PC-9 (cell line): ENCODE measurements at regions not wholly inside any gene's neighbourhood (a gene's known extent, or its start where the extent isn't known, plus 50 kb on each side); places are given as distances from the start of the nearest gene placed in this dataset.
A peak's percentile ranks its signal among the peaks of the same experiment; 100 is the strongest.

Experiments used
- BruUV-seq: library from RNA; stranded (reverse); fragments of 400-500 nt; replicated peaks from 2 replicates; lab custom pipeline; 2021; lab: Mats Ljungman, UMichigan
- CTCF ChIA-PET: fragments of 300-600 bp; sonication (Branson Sonifier 250); formaldehyde crosslinking; loops from one replicate; lab custom pipeline; 2022; ENCODE audit warnings: antibody characterized with exemption; lab: Charles Lee
- POLR2A ChIA-PET: fragments of 300-600 bp; sonication (Branson Sonifier 250); formaldehyde crosslinking; loops from one replicate; lab custom pipeline; 2022; ENCODE audit warnings: antibody characterized with exemption; ENCODE audit not compliant: unreplicated experiment; lab: Charles Lee
- DNase-seq, 2 experiments: peaks; one replicate each; pipeline versions ENCODE4 v3.0.0 to v3.0.0-alpha.2; 2015 to 2022; ENCODE audit warnings: mixed read lengths in 1 of 2
- H2AFZ ChIP-seq: fragments of 200-600 bp; sonication (generic); 2 replicates; pipeline ENCODE4 v1.8.1; 2017; ENCODE audit warnings: antibody characterized with exemption
- H3F3A ChIP-seq: fragments of 200-600 bp; sonication (generic); 2 replicates; pipeline ENCODE4 v1.8.1; 2017; ENCODE audit warnings: antibody characterized with exemption, mild to moderate bottlenecking, low read depth; ENCODE audit not compliant: insufficient read depth
- H3K27ac ChIP-seq: fragments of 200-600 bp; sonication (generic); 2 replicates; pipeline ENCODE4 v1.6.1; 2016; ENCODE audit warnings: mixed run types
- H3K27me3 ChIP-seq: fragments of 200-600 bp; sonication (generic); 2 replicates; pipeline ENCODE4 v1.6.1; 2016; ENCODE audit warnings: low read depth, mixed run types; ENCODE audit not compliant: insufficient read depth
- H3K36me3 ChIP-seq: fragments of 200-600 bp; sonication (generic); 2 replicates; pipeline ENCODE4 v1.6.1; 2016; ENCODE audit warnings: low read depth, mixed run types
- H3K4me1 ChIP-seq: fragments of 200-600 bp; sonication (generic); replicated peaks from 2 replicates; pipeline ENCODE4 v1.6.1; 2016; ENCODE audit warnings: mixed run types; ENCODE audit not compliant: insufficient read depth
- H3K4me2 ChIP-seq: fragments of 200-600 bp; sonication (generic); 2 replicates; pipeline ENCODE4 v1.6.1; 2017; ENCODE audit warnings: mixed run types
- H3K4me3 ChIP-seq: fragments of 200-600 bp; sonication (generic); 2 replicates; pipeline ENCODE4 v1.6.1; 2016; ENCODE audit warnings: mixed run types
- H3K79me2 ChIP-seq: fragments of 200-600 bp; sonication (generic); 2 replicates; pipeline ENCODE4 v1.6.1; 2017; ENCODE audit warnings: low read depth, mixed run types
- H3K9me2 ChIP-seq: fragments of 200-600 bp; sonication (generic); 2 replicates; pipeline ENCODE4 v1.8.1; 2017; ENCODE audit warnings: mild to moderate bottlenecking; ENCODE audit not compliant: insufficient read depth
- H3K9me3 ChIP-seq: fragments of 200-600 bp; sonication (generic); 2 replicates; pipeline ENCODE4 v1.8.1; 2016; ENCODE audit warnings: low read depth; ENCODE audit not compliant: insufficient read depth
- H4K20me1 ChIP-seq: fragments of 200-600 bp; sonication (generic); 2 replicates; pipeline ENCODE4 v1.8.1; 2017; ENCODE audit not compliant: insufficient read depth
- CTCF ChIP-seq: fragments of 200-600 bp; sonication (generic); conservative IDR thresholded peaks from 2 replicates; pipeline ENCODE4 v1.6.1; 2017; ENCODE audit warnings: mixed run types, antibody characterized with exemption, mild to moderate bottlenecking, moderate library complexity
- EZH2 ChIP-seq: fragments of 200-600 bp; sonication (generic); IDR thresholded peaks from 2 replicates; pipeline ENCODE4 v1.8.0; 2017; ENCODE audit warnings: antibody characterized with exemption, low read depth
- intact Hi-C: fragments of 100-400 bp; cut with micrococcal nuclease; formaldehyde crosslinking; loops from one replicate; pipeline ENCODE4 v1.10.0; 2022; ENCODE audit not compliant: unreplicated experiment

GRCh38 chr7:95684505-95684904, 87.8 kb upstream of the DYNC1I1 start:
- Histone ChIP-seq H3K79me2 (no peaks in the 10 kb centered on the region), H3K9me3 (no peaks in the 10 kb centered on the region), H3K36me3 (no peaks in the 10 kb centered on the region), H4K20me1 (no peaks in the 10 kb centered on the region), H3K27me3 (no peaks in the 10 kb centered on the region), H3K4me2 (no peak overlapping the region), H3K27ac (no peak overlapping the region), H3K4me1 (no peaks in the 10 kb centered on the region), H3K4me3 (no peak overlapping the region), H2AFZ (no peak overlapping the region), H3K9me2 (no peaks in the 10 kb centered on the region), H3F3A (no peaks in the 10 kb centered on the region)
- no TSS peak for BruUV-seq
- TF ChIP-seq EZH2 (no peak), CTCF (no peak)
- ChIA-PET POLR2A (no interaction called here), CTCF (interaction anchor here (1.1 to 2.5 kb wide), 4 partner anchors 76 to 173 kb away, joined by 4 to 18 read pairs (median 11); no protein-coding TSS in a partner anchor)
- no peak for DNase-seq
- intact Hi-C loops = loop anchor here (1.0 to 5.0 kb wide), 3 partner anchors 77 to 173 kb away; no protein-coding TSS in a partner anchor

- peak in 1 of 2 experiments; percentile 36 for DNase-seq
- ChIA-PET POLR2A (no interaction called here), CTCF (interaction anchor here (0.9 to 2.5 kb wide), 6 partner anchors 75 to 174 kb away, joined by 3 to 18 read pairs (median 9); no protein-coding TSS in a partner anchor)
- Histone ChIP-seq H3K4me3 (no peak overlapping the region), H3K36me3 (no peaks in the 10 kb centered on the region), H3F3A (no peaks in the 10 kb centered on the region), H3K79me2 (no peaks in the 10 kb centered on the region), H3K9me2 (no peaks in the 10 kb centered on the region), H3K4me2 (no peak overlapping the region), H3K27ac (no peak overlapping the region), H2AFZ (no peak overlapping the region), H3K9me3 (no peaks in the 10 kb centered on the region), H3K4me1 (no peaks in the 10 kb centered on the region), H4K20me1 (no peaks in the 10 kb centered on the region), H3K27me3 (no peaks in the 10 kb centered on the region)
- no TSS peak for BruUV-seq
- intact Hi-C loops = loop anchor here (1.0 to 5.0 kb wide), 3 partner anchors 77 to 173 kb away; no protein-coding TSS in a partner anchor
- no peak for TF ChIP-seq EZH2
- TF ChIP-seq CTCF = peak; percentile 74
These were observed 87.7 kb upstream of the PDK4 start for GRCh38 chr7:95684037-95684436.

- H3K27ac ChIP-seq = no peak overlapping the region
- H2AFZ ChIP-seq = no peak overlapping the region
- intact Hi-C loops = loop anchor here (5.0 kb wide), 1 partner anchor 76 kb away; no protein-coding TSS in a partner anchor
- H3K36me3 ChIP-seq = no peaks in the 10 kb centered on the region
- no peak overlapping the region for H3K4me3 ChIP-seq
- no peaks in the 10 kb centered on the region for H3K27me3 ChIP-seq
- CTCF ChIA-PET = interaction anchor here (1.3 to 2.5 kb wide), 3 partner anchors 154 to 172 kb away, joined by 5 to 14 read pairs (median 8); no protein-coding TSS in a partner anchor
- DNase-seq = no peak
- H3K79me2 ChIP-seq = no peaks in the 10 kb centered on the region
- no peak for TF ChIP-seq EZH2
- H3F3A ChIP-seq = no peaks in the 10 kb centered on the region
- no TSS peak for BruUV-seq
- no peaks in the 10 kb centered on the region for H4K20me1 ChIP-seq
- H3K4me1 ChIP-seq = no peaks in the 10 kb centered on the region
- POLR2A ChIA-PET = no interaction called here
- H3K9me3 ChIP-seq = no peaks in the 10 kb centered on the region
- no peaks in the 10 kb centered on the region for H3K9me2 ChIP-seq
- H3K4me2 ChIP-seq = no peak overlapping the region
These were observed 86.6 kb upstream of the PDK4 start for GRCh38 chr7:95682913-95683312.
